GM19240 (cell line): ENCODE measurements at regions not wholly inside any gene's neighbourhood (a gene's known extent, or its start where the extent isn't known, plus 50 kb on each side); places are given as distances from the start of the nearest gene placed in this dataset.
"Not testable (repeated sequence)": the region's sequence is repeated elsewhere in the genome, so short reads cannot be mapped to it uniquely, and the experiment has no call there.

Experiments used
- DNase-seq: peaks from one replicate; pipeline ENCODE4 v3.0.0; 2011; ENCODE audit warnings: low spot score; ENCODE audit not compliant: insufficient read length

- DNase-seq: no peak
Measured at GRCh38 chr2:126952216-126952615, 53.5 kb downstream of the TEX51 start.

GRCh38 chr2:126953483-126953882, 54.8 kb downstream of the TEX51 start:
- DNase-seq: no peak

GRCh38 chr2:126954831-126955230, 56.1 kb downstream of the TEX51 start:
- no peak for DNase-seq

GRCh38 chr2:126956773-126957172, 58.1 kb downstream of the TEX51 start:
- not testable (repeated sequence) for DNase-seq

GRCh38 chr2:126963390-126963789, 64.7 kb downstream of the TEX51 start:
- DNase-seq: no peak

- no peak for DNase-seq
Measured at GRCh38 chr2:126966601-126967000, 67.9 kb downstream of the TEX51 start.

- no peak for DNase-seq
Measured at GRCh38 chr2:126970583-126970982, 71.9 kb downstream of the TEX51 start.

GRCh38 chr2:126971162-126971480, 72.4 kb downstream of the TEX51 start:
- no peak for DNase-seq

GRCh38 chr2:126971481-126972278, 73.0 kb downstream of the TEX51 start:
- peak; percentile 63 for DNase-seq

- no peak for DNase-seq
Measured at GRCh38 chr2:126972279-126972626, 73.6 kb downstream of the TEX51 start.

GRCh38 chr2:126973745-126974144, 75.1 kb downstream of the TEX51 start:
- DNase-seq: no peak

GRCh38 chr2:126975671-126976655, 77.3 kb downstream of the TEX51 start:
- no peak for DNase-seq

- no peak for DNase-seq
Measured at GRCh38 chr2:126976721-126977328, 78.1 kb downstream of the TEX51 start.

GRCh38 chr2:126978333-126978732, 79.6 kb downstream of the TEX51 start:
- DNase-seq: no peak

GRCh38 chr2:126979039-126980003, 80.6 kb downstream of the TEX51 start:
- DNase-seq: no peak

- DNase-seq: no peak
Measured at GRCh38 chr2:126981476-126981875, 82.8 kb downstream of the TEX51 start.

- no peak for DNase-seq
Measured at GRCh38 chr2:126982935-126983334, 84.2 kb downstream of the TEX51 start.

GRCh38 chr2:126986631-126987187, 88.0 kb downstream of the TEX51 start:
- no peak for DNase-seq

- DNase-seq: no peak
Measured at GRCh38 chr2:126988482-126988881, 89.8 kb downstream of the TEX51 start.

GRCh38 chr2:126989064-126989463, 90.4 kb downstream of the TEX51 start:
- DNase-seq: not testable (repeated sequence)

- DNase-seq: no peak
Measured at GRCh38 chr2:126990200-126990599, 91.5 kb downstream of the TEX51 start.
